PFSK-1 (cell line): ENCODE measurements at regions not wholly inside any gene's neighbourhood (a gene's known extent, or its start where the extent isn't known, plus 50 kb on each side); places are given as distances from the start of the nearest gene placed in this dataset.

Experiments
- FOXP2 ChIP-seq: optimal IDR thresholded peaks from 2 replicates; pipeline ENCODE3; 2011; ENCODE audit warnings: borderline replicate concordance, control low read depth, inconsistent platforms; ENCODE audit not compliant: insufficient read depth; ENCODE audit errors: extremely low read length, extremely low read depth
- POLR2AphosphoS5 ChIP-seq: IDR thresholded peaks from 2 replicates; pipeline ENCODE4 v1.6.1; 2012; ENCODE audit warnings: low read depth, mild to moderate bottlenecking, control low read depth, low read length, moderate library complexity
- REST ChIP-seq, 2 experiments: IDR thresholded peaks; 2 replicates each; pipeline versions ENCODE4 v1.6.1 to v1.8.0; 2011 to 2012; ENCODE audit warnings: low read depth in 2 of 2, low read length in 2 of 2, control low read depth in 1 of 2, inconsistent platforms in 1 of 2, mild to moderate bottlenecking in 1 of 2, moderate library complexity in 1 of 2; ENCODE audit not compliant: insufficient read depth in 1 of 2
- SIN3A ChIP-seq: IDR thresholded peaks from 2 replicates; pipeline ENCODE4 v1.6.1; 2012; ENCODE audit warnings: mild to moderate bottlenecking, low read length, moderate library complexity, borderline replicate concordance; ENCODE audit not compliant: insufficient read depth
- TAF1 ChIP-seq: IDR thresholded peaks from 2 replicates; pipeline ENCODE4 v1.6.1; 2012; ENCODE audit warnings: low read length, control low read depth, borderline replicate concordance; ENCODE audit not compliant: insufficient read depth

- TF ChIP-seq POLR2AphosphoS5: no peak
- TF ChIP-seq REST (IDR thresholded peaks at IDR 0.05; ENCODE audit: insufficient read depth in 1 of 2, low read depth in 2 of 2, low read length in 2 of 2): no peak
- TF ChIP-seq SIN3A: no peak
- no peak for TF ChIP-seq TAF1
- no peak for TF ChIP-seq FOXP2
Measured at GRCh38 chr16:86067936-86068335, 169.0 kb downstream of the IRF8 start.

GRCh38 chr16:86068722-86069121, 169.8 kb downstream of the IRF8 start:
- TF ChIP-seq TAF1 (no peak), FOXP2 (no peak), REST (IDR thresholded peaks at IDR 0.05; ENCODE audit: insufficient read depth in 1 of 2, low read depth in 2 of 2, low read length in 2 of 2) (no peak), POLR2AphosphoS5 (no peak), SIN3A (no peak)

- TF ChIP-seq TAF1 (no peak), SIN3A (no peak), POLR2AphosphoS5 (no peak), FOXP2 (no peak), REST (IDR thresholded peaks at IDR 0.05; ENCODE audit: insufficient read depth in 1 of 2, low read depth in 2 of 2, low read length in 2 of 2) (no peak)
Measured at GRCh38 chr16:86069736-86070298, 170.9 kb downstream of the IRF8 start.

- TF ChIP-seq FOXP2 (no peak), POLR2AphosphoS5 (no peak)
Measured at GRCh38 chr16:86070484-86070883, 171.5 kb downstream of the IRF8 start.

- TF ChIP-seq REST (IDR thresholded peaks at IDR 0.05; ENCODE audit: insufficient read depth in 1 of 2, low read depth in 2 of 2, low read length in 2 of 2) (no peak), POLR2AphosphoS5 (no peak), SIN3A (no peak), TAF1 (no peak), FOXP2 (no peak)
Measured at GRCh38 chr16:86070971-86071370, 172.0 kb downstream of the IRF8 start.

GRCh38 chr16:86071611-86072240, 172.8 kb downstream of the IRF8 start:
- no peak for TF ChIP-seq TAF1
- no peak for TF ChIP-seq SIN3A
